GM18498 (cell line): ENCODE measurements at regions not wholly inside any gene's neighbourhood (a gene's known extent, or its start where the extent isn't known, plus 50 kb on each side); places are given as distances from the start of the nearest gene placed in this dataset.
"Not testable (repeated sequence)": the region's sequence is repeated elsewhere in the genome, so short reads cannot be mapped to it uniquely, and the experiment has no call there.

Source experiments
- ATAC-seq: cut with Tn5 transposase; IDR thresholded peaks from one replicate; pipeline ENCODE4 v1.9.1; 2021; ENCODE audit warnings: mild to moderate bottlenecking, moderate library complexity; ENCODE audit not compliant: unreplicated experiment

- no peak for ATAC-seq
These were observed 209.3 kb upstream of the PRNP start for GRCh38 chr20:4476903-4477500.

- ATAC-seq = no peak
These were observed 213.3 kb upstream of the PRNP start for GRCh38 chr20:4472906-4473305.

GRCh38 chr20:4471221-4471620, 215.0 kb upstream of the PRNP start:
- ATAC-seq = no peak

GRCh38 chr20:4470375-4470774, 215.9 kb upstream of the PRNP start:
- ATAC-seq = no peak

- no peak for ATAC-seq
These were observed 216.3 kb upstream of the PRNP start for GRCh38 chr20:4469910-4470309.

- ATAC-seq = no peak
These were observed 218.1 kb upstream of the PRNP start for GRCh38 chr20:4468114-4468513.

- no peak for ATAC-seq
These were observed 216.9 kb upstream of the ADRA1D start for GRCh38 chr20:4465855-4466545.

GRCh38 chr20:4465212-4465611, 216.1 kb upstream of the ADRA1D start:
- ATAC-seq = no peak

- ATAC-seq = not testable (repeated sequence)
These were observed 213.7 kb upstream of the ADRA1D start for GRCh38 chr20:4462801-4463200.

GRCh38 chr20:4459081-4459480, 210.0 kb upstream of the ADRA1D start:
- no peak for ATAC-seq

GRCh38 chr20:4457566-4458543, 208.8 kb upstream of the ADRA1D start:
- no peak for ATAC-seq

GRCh38 chr20:4455996-4456395, 206.9 kb upstream of the ADRA1D start:
- no peak for ATAC-seq

- ATAC-seq = no peak
These were observed 206.2 kb upstream of the ADRA1D start for GRCh38 chr20:4455301-4455701.

- ATAC-seq = no peak
These were observed 205.0 kb upstream of the ADRA1D start for GRCh38 chr20:4454111-4454510.

- ATAC-seq = no peak
These were observed 204.3 kb upstream of the ADRA1D start for GRCh38 chr20:4453359-4453758.

GRCh38 chr20:4451487-4452081, 202.5 kb upstream of the ADRA1D start:
- ATAC-seq = no peak

GRCh38 chr20:4449957-4450715, 201.0 kb upstream of the ADRA1D start:
- ATAC-seq = no peak

- ATAC-seq = no peak
These were observed 196.7 kb upstream of the ADRA1D start for GRCh38 chr20:4445784-4446183.

- no peak for ATAC-seq
These were observed 196.2 kb upstream of the ADRA1D start for GRCh38 chr20:4445331-4445730.

GRCh38 chr20:4444404-4444803, 195.3 kb upstream of the ADRA1D start:
- ATAC-seq = no peak

GRCh38 chr20:4443016-4443415, 193.9 kb upstream of the ADRA1D start:
- ATAC-seq = no peak
